GM19463 (cell line): ENCODE measurements at regions not wholly inside any gene's neighbourhood (a gene's known extent, or its start where the extent isn't known, plus 50 kb on each side); places are given as distances from the start of the nearest gene placed in this dataset.

Experiments used
- ATAC-seq: cut with Tn5 transposase; IDR thresholded peaks from one replicate; pipeline ENCODE4 v1.9.1; 2021; ENCODE audit warnings: mild to moderate bottlenecking, moderate library complexity; ENCODE audit not compliant: unreplicated experiment

- ATAC-seq, result no peak
These were observed 105.5 kb upstream of the MAP1LC3B2 start for GRCh38 chr12:116453631-116454030.

- no peak for ATAC-seq
These were observed 105.1 kb upstream of the MAP1LC3B2 start for GRCh38 chr12:116454076-116454475.

- no peak for ATAC-seq
These were observed 104.2 kb upstream of the MAP1LC3B2 start for GRCh38 chr12:116454950-116455447.

GRCh38 chr12:116455540-116456329 lies 103.4 kb upstream of the MAP1LC3B2 start:
- ATAC-seq, result no peak

- no peak for ATAC-seq
These were observed 102.7 kb upstream of the MAP1LC3B2 start for GRCh38 chr12:116456330-116457082.

GRCh38 chr12:116458492-116458891 lies 100.7 kb upstream of the MAP1LC3B2 start:
- ATAC-seq, result no peak

- ATAC-seq, result peak; percentile 42
These were observed 99.9 kb upstream of the MAP1LC3B2 start for GRCh38 chr12:116459011-116459875.

GRCh38 chr12:116459916-116460663 lies 99.1 kb upstream of the MAP1LC3B2 start:
- no peak for ATAC-seq

GRCh38 chr12:116461060-116461459 lies 98.1 kb upstream of the MAP1LC3B2 start:
- ATAC-seq, result no peak

GRCh38 chr12:116463366-116463765 lies 95.8 kb upstream of the MAP1LC3B2 start:
- no peak for ATAC-seq

DNA sequence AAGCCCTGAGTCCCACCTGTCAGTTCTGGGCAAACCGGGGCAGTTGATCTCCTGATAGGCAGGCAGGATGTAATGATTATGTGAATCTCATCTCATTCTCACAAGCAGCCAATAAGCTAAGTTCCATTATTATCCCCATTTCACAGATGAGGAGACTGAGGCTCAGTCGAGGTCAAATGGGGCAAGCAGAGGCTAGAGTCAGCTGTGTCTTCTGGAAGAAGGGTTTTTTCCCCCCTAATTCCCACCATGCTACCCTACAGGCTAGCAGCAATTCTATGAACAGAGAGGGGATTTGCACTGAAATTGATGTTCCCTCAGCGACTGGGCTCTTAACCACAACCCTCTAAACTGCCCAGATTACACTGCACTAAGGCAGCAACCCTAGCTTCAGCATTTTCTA lies 93.8 kb upstream of the MAP1LC3B2 start:
- ATAC-seq, result no peak

- no peak for ATAC-seq
These were observed 93.3 kb upstream of the MAP1LC3B2 start for GRCh38 chr12:116465856-116466255.

DNA sequence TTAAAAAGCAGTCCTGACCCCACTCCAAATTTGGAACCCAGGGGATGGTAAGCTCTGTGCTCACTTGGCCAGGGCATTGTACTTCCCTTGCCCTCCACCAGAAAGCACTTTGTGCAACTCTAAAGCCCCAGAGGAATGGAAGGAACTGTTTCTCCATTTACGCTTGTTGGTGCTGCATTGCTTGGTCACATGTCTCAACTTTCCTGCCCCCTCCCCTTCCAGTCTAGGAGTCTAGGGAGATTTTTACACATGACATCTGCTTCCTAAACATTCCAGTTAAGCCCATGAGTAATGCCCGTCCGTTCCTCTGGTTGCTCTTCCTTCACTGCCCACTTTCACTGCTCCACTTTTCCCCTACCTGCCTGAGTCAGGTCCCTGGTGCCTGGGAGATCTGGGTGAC lies 92.6 kb upstream of the MAP1LC3B2 start:
- ATAC-seq, result no peak

DNA sequence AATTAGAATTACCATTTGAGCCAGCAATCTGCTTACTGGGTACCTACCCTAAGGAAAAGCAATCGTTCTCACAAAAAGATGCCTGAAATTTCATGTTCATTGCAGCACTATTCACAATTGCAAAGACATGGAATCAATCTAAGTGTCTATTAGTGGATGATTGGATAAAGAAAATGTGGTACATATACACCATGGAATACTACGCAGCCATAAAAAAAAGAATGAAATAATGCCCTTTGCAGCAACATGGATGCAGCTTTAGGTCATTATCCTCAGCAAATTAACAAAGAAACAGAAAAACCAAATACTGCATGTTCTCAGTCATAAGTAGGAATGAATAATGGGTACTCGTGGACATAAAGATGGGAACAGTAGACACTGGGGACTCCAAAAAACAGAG lies 89.8 kb upstream of the MAP1LC3B2 start:
- ATAC-seq, result no peak

DNA sequence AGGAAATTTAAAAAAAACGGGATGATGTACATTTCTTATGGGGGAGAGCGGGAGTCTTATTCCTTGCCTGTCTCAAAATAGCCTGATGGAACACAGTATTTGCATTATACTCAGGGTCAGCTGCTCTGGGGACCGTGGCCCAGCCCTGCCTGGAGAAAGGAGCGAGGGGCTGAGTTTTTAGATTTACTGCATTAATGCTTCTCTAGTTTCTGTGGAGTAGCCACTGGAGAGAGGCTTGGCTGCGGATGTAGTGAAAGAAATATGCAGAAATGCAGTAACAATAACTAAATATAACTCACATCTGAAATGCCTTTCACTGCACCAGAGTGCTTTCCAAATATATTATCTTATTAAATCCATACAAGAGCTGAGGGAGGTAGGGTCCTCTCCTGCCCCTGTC lies 87.6 kb upstream of the MAP1LC3B2 start:
- ATAC-seq, result no peak

- no peak for ATAC-seq
These were observed 87.0 kb upstream of the MAP1LC3B2 start for GRCh38 chr12:116472193-116472592.

- ATAC-seq, result no peak
These were observed 85.8 kb upstream of the MAP1LC3B2 start for GRCh38 chr12:116473416-116473815.

GRCh38 chr12:116474331-116474730 lies 84.8 kb upstream of the MAP1LC3B2 start:
- ATAC-seq, result no peak

- ATAC-seq, result no peak
These were observed 84.3 kb upstream of the MAP1LC3B2 start for GRCh38 chr12:116474899-116475298.

GRCh38 chr12:116476227-116476822 lies 82.9 kb upstream of the MAP1LC3B2 start:
- no peak for ATAC-seq
